HCT116 (cell line): ENCODE measurements at regions not wholly inside any gene's neighbourhood (a gene's known extent, or its start where the extent isn't known, plus 50 kb on each side); places are given as distances from the start of the nearest gene placed in this dataset.

Experiments used
- ATAC-seq: fragments of 200-7000 bp; cut with Tn5 transposase; 2 replicates; pipeline ENCODE4 v1.9.1; 2020; ENCODE audit warnings: mild to moderate bottlenecking, moderate library complexity
- BruUV-seq: library from RNA; stranded (reverse); fragments of 400-500 nt; replicated peaks from 2 replicates; lab custom pipeline; 2021; lab: Mats Ljungman, UMichigan
- CTCF ChIA-PET: fragments of 300-600 bp; sonication (Branson Sonifier 250); formaldehyde crosslinking; loops from one replicate; lab custom pipeline; 2021; ENCODE audit warnings: antibody characterized with exemption; lab: Charles Lee
- POLR2A ChIA-PET: fragments of 300-600, 350-600 bp; sonication (Branson Sonifier 250); formaldehyde crosslinking; loops from one replicate; lab custom pipeline; 2021; ENCODE audit warnings: antibody characterized with exemption; lab: Charles Lee
- RAD21 ChIA-PET, 2 experiments: fragments of 300-600 bp; sonication (Branson Sonifier 250); formaldehyde crosslinking; loops; one replicate each; lab custom pipeline; 2023; ENCODE audit warnings: low total read pairs in 2 of 2; ENCODE audit not compliant: uncharacterized antibody in 2 of 2, unreplicated experiment in 2 of 2, low non-redundant PET in 1 of 2; lab: Charles Lee
- DNase-seq: peaks from one replicate; pipeline ENCODE4 v3.0.0-alpha.2; 2010; ENCODE audit warnings: low read depth, low spot score
- H2AFZ ChIP-seq: fragments of 200-600 bp; shearing (Covaris generic), sonication (generic); 2 replicates; pipeline ENCODE4 v1.6.1; 2017; ENCODE audit warnings: low read depth, mixed run types, mixed read lengths, antibody characterized with exemption, low read length; ENCODE audit not compliant: poor library complexity, severe bottlenecking
- H3K27ac ChIP-seq: 2 replicates; pipeline ENCODE4 v1.5.1; 2012; ENCODE audit warnings: low read depth, low read length
- H3K27me3 ChIP-seq: fragments of 200-600 bp; sonication (generic); 2 replicates; pipeline ENCODE4 v1.6.1; 2016; ENCODE audit warnings: mixed run types, low read length, mixed read lengths; ENCODE audit not compliant: insufficient read depth
- H3K36me3 ChIP-seq, 2 experiments: fragments of 200-500 bp in 1 of 2; fragments of 200-600 bp in 1 of 2; sonication (Bioruptor generic) in 1 of 2; sonication (generic) in 1 of 2; 2 replicates each; pipeline versions ENCODE4 v1.5.1 to v1.6.1; 2014 to 2016; ENCODE audit warnings: low read length in 2 of 2, inconsistent platforms in 1 of 2, mixed read lengths in 1 of 2, mixed run types in 1 of 2; ENCODE audit not compliant: insufficient read depth in 2 of 2, control insufficient read depth in 1 of 2
- H3K4me1 ChIP-seq, 2 experiments: fragments of 200-600 bp in 1 of 2; sonication (generic) in 1 of 2; 2 replicates each; pipeline versions ENCODE4 v1.5.1 to v1.6.1; 2012 to 2017; ENCODE audit warnings: low read length in 2 of 2, inconsistent platforms in 1 of 2, mild to moderate bottlenecking in 1 of 2, mixed read lengths in 1 of 2, mixed run types in 1 of 2, moderate library complexity in 1 of 2; ENCODE audit not compliant: insufficient read depth in 2 of 2, control insufficient read depth in 1 of 2
- H3K4me2 ChIP-seq: fragments of 200-600 bp; sonication (generic); 2 replicates; pipeline ENCODE4 v1.6.1; 2017; ENCODE audit warnings: mixed run types, low read length, mixed read lengths
- H3K4me3 ChIP-seq, 2 experiments: fragments of 200-600 bp in 1 of 2; sonication (generic) in 1 of 2; replicated peaks in 1 of 2; 2 replicates each; pipeline ENCODE4 v1.5.1; 2011 to 2016; ENCODE audit warnings: low read length in 2 of 2, control low read depth in 1 of 2, low read depth in 1 of 2, mild to moderate bottlenecking in 1 of 2, mixed read lengths in 1 of 2, mixed run types in 1 of 2
- H3K79me2 ChIP-seq: fragments of 200-600 bp; sonication (generic); 2 replicates; pipeline ENCODE4 v1.6.1; 2017; ENCODE audit warnings: mild to moderate bottlenecking, mixed run types, low read length, moderate library complexity, mixed read lengths; ENCODE audit not compliant: insufficient read depth
- H3K9ac ChIP-seq: fragments of 200-600 bp; sonication (generic); 2 replicates; pipeline ENCODE4 v1.6.1; 2016; ENCODE audit warnings: low read length, mixed read lengths
- H3K9me2 ChIP-seq: fragments of 200-600 bp; sonication (generic), shearing (Covaris generic); 2 replicates; pipeline ENCODE4 v1.6.1; 2017; ENCODE audit warnings: mixed run types, mild to moderate bottlenecking, moderate library complexity; ENCODE audit not compliant: insufficient read depth
- H3K9me3 ChIP-seq, 2 experiments: fragments of 200-500 bp in 1 of 2; fragments of 200-600 bp in 1 of 2; sonication (Bioruptor generic) in 1 of 2; sonication (generic) in 1 of 2; 2 replicates each; pipeline ENCODE4 v1.6.1; 2014 to 2017; ENCODE audit warnings: low read length in 2 of 2, mixed read lengths in 2 of 2, inconsistent platforms in 1 of 2, low read depth in 1 of 2, mild to moderate bottlenecking in 1 of 2, mixed run types in 1 of 2, moderate library complexity in 1 of 2; ENCODE audit not compliant: control insufficient read depth in 1 of 2, insufficient read depth in 1 of 2
- H4K20me1 ChIP-seq: fragments of 200-600 bp; sonication (generic), shearing (Covaris generic); 2 replicates; pipeline ENCODE4 v1.6.1; 2017; ENCODE audit warnings: mixed run types, mild to moderate bottlenecking, moderate library complexity; ENCODE audit not compliant: insufficient read depth
- CEBPB ChIP-seq: IDR thresholded peaks from 2 replicates; pipeline ENCODE4 v1.6.1; 2012; ENCODE audit warnings: low read depth
- EGR1 ChIP-seq: IDR thresholded peaks from 2 replicates; pipeline ENCODE4 v1.6.1; 2012; ENCODE audit warnings: low read depth
- EZH2 ChIP-seq: fragments of 200-600 bp; sonication (generic); IDR thresholded peaks from 2 replicates; pipeline ENCODE4 v1.6.1; 2017; ENCODE audit warnings: antibody characterized with exemption, mixed run types
- FOSL1 ChIP-seq: IDR thresholded peaks from 2 replicates; pipeline ENCODE4 v1.6.1; 2012; ENCODE audit warnings: low read depth
- JUND ChIP-seq: IDR thresholded peaks from 2 replicates; pipeline ENCODE4 v1.6.1; 2012
- POLR2A ChIP-seq: IDR thresholded peaks from 2 replicates; pipeline ENCODE4 v1.7.0; 2011; ENCODE audit warnings: borderline replicate concordance; ENCODE audit not compliant: insufficient read depth, insufficient read length; ENCODE audit errors: extremely low read depth
- POLR2AphosphoS5 ChIP-seq: IDR thresholded peaks from 2 replicates; pipeline ENCODE4 v1.6.1; 2011; ENCODE audit warnings: mild to moderate bottlenecking, low read depth, low read length, moderate library complexity
- RAD21 ChIP-seq: IDR thresholded peaks from 2 replicates; pipeline ENCODE4 v1.6.1; 2012; ENCODE audit warnings: low read depth, mild to moderate bottlenecking
- SIN3A ChIP-seq: IDR thresholded peaks from 2 replicates; pipeline ENCODE4 v1.6.1; 2012; ENCODE audit warnings: low read depth
- SP1 ChIP-seq: IDR thresholded peaks from 2 replicates; pipeline ENCODE4 v1.6.1; 2012; ENCODE audit warnings: low read depth
- SRF ChIP-seq: IDR thresholded peaks from 2 replicates; pipeline ENCODE4 v1.6.1; 2012; ENCODE audit warnings: low read depth
- TCF7L2 ChIP-seq: IDR thresholded peaks from 2 replicates; pipeline ENCODE4 v1.7.0; 2011; ENCODE audit warnings: borderline replicate concordance, inconsistent platforms; ENCODE audit not compliant: insufficient read depth, insufficient read length; ENCODE audit errors: extremely low read depth
- YY1 ChIP-seq: IDR thresholded peaks from 2 replicates; pipeline ENCODE4 v1.6.1; 2011; ENCODE audit warnings: low read length, low read depth, moderate library complexity, mild to moderate bottlenecking; ENCODE audit not compliant: insufficient replicate concordance; ENCODE audit errors: extremely low read depth
- ZFX ChIP-seq: fragments of 450-650 bp; IDR thresholded peaks from 2 replicates; pipeline ENCODE4 v1.6.1; 2017
- ZNF274 ChIP-seq: fragments of 200-500 bp; sonication (Bioruptor generic); IDR thresholded peaks from 2 replicates; pipeline ENCODE4 v1.6.1; 2014; ENCODE audit warnings: mild to moderate bottlenecking, low read depth, low read length, inconsistent platforms
- intact Hi-C: fragments of 100-400 bp; cut with micrococcal nuclease; formaldehyde crosslinking; loops from 2 replicates; pipeline ENCODE4 v1.10.0; 2022
- TF ChIP-seq, protein P1 (sequence below): IDR thresholded peaks from 2 replicates; pipeline ENCODE4 v1.6.1; 2012; ENCODE audit warnings: low read depth
- TF ChIP-seq, protein P2 (sequence below): IDR thresholded peaks from 2 replicates; pipeline ENCODE4 v1.6.1; 2011; ENCODE audit warnings: mild to moderate bottlenecking, low read length, moderate library complexity; ENCODE audit not compliant: insufficient replicate concordance; ENCODE audit errors: extremely low read depth

DNA sequence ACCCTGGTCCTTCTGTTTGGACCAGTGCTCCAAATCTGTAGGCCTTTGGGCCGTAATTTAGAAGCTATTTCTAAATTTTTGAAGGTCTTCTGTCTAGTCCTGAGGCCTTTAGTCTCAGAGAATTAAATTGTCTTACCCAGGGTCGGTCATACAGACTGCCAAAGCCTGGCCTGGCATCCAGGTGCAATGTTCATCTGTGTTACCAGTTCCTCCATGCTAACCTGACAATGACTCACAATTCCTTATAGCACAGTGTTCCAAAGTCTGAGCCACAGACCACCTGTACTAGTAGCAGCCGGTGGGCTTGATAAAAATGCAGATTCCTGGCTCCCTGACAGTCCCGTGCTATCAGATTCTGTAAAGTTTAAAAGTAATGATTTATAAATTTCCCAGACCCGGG lies 77.7 kb upstream of the MAP4K3 start:
- ChIA-PET POLR2A (no interaction called here), CTCF (no interaction called here), RAD21 (no interaction called here)
- ATAC-seq = no peak
- Histone ChIP-seq H4K20me1 (no peaks in the 10 kb centered on the region), H2AFZ (no peak overlapping the region), H3K79me2 (no peaks in the 10 kb centered on the region), H3K4me3 (no peak overlapping the region), H3K27ac (no peak overlapping the region), H3K36me3 (no peaks in the 10 kb centered on the region), H3K27me3 (no peaks in the 10 kb centered on the region), H3K9me3 (no peaks in the 10 kb centered on the region), H3K9ac (no peak overlapping the region), H3K4me2 (no peak overlapping the region), H3K4me1 (peaks cover 0 to 11% of the 10 kb centered on the region in 2 experiments; a peak in 2 of 4 replicates), H3K9me2 (no peaks in the 10 kb centered on the region)
- DNase-seq = no peak
- intact Hi-C loops = loop anchor here (10.0 kb wide), 1 partner anchor 180 kb away; no protein-coding TSS in a partner anchor
- TF ChIP-seq SRF = no peak
- no TSS peak for BruUV-seq

DNA sequence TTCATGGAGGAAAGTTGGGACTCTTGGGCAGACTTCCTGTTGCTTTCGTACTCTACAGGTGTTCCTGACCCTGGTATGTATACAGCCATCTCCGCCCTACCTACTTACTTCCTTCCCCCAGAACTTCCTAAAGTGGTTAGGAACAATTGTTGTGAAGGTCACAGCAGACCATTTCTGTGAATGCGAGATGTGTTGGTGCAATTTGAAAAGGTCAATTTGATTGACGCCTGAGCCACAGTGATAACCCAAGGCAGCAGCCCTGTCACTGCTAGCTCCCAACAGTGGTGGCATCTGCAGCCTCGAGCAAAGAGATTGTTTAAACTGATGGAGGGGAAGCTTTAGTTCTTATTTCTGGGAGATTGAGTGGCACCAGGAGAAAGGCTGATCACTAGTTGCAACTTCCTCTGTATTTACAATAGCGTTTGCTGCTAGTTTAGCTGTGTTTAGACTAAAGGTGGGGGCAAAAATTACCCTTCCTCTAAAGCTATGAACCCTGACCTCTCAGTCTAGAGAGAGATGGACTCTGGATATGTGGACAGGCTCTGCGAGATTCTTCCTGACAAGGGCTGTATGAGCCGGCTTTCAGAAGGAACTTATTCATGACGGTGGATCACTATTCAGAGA lies 78.3 kb upstream of the MAP4K3 start:
- Histone ChIP-seq H3K36me3 (no peaks in the 10 kb centered on the region), H4K20me1 (no peaks in the 10 kb centered on the region), H3K4me2 (no peak overlapping the region), H3K79me2 (no peaks in the 10 kb centered on the region), H3K9me2 (no peaks in the 10 kb centered on the region), H2AFZ (no peak overlapping the region), H3K4me1 (peaks cover 0 to 11% of the 10 kb centered on the region in 2 experiments; a peak in 2 of 4 replicates), H3K4me3 (no peak overlapping the region), H3K9me3 (no peaks in the 10 kb centered on the region), H3K9ac (no peak overlapping the region), H3K27me3 (no peaks in the 10 kb centered on the region), H3K27ac (no peak overlapping the region)
- CTCF ChIA-PET = no interaction called here
- POLR2A ChIA-PET = no interaction called here
- ATAC-seq = no peak
- no peak for DNase-seq
- intact Hi-C loops = loop anchor here (10.0 kb wide), 1 partner anchor 179 kb away; no protein-coding TSS in a partner anchor
- RAD21 ChIA-PET = no interaction called here
- BruUV-seq = no TSS peak
- TF ChIP-seq RAD21 (no peak), TCF7L2 (no peak), POLR2AphosphoS5 (no peak), POLR2A (no peak), ZFX (no peak), EZH2 (no peak), EGR1 (no peak), YY1 (no peak), JUND (no peak), CEBPB (no peak), ZNF274 (no peak), SP1 (no peak), SIN3A (no peak), FOSL1 (no peak)
- TF ChIP-seq, protein P1, sequence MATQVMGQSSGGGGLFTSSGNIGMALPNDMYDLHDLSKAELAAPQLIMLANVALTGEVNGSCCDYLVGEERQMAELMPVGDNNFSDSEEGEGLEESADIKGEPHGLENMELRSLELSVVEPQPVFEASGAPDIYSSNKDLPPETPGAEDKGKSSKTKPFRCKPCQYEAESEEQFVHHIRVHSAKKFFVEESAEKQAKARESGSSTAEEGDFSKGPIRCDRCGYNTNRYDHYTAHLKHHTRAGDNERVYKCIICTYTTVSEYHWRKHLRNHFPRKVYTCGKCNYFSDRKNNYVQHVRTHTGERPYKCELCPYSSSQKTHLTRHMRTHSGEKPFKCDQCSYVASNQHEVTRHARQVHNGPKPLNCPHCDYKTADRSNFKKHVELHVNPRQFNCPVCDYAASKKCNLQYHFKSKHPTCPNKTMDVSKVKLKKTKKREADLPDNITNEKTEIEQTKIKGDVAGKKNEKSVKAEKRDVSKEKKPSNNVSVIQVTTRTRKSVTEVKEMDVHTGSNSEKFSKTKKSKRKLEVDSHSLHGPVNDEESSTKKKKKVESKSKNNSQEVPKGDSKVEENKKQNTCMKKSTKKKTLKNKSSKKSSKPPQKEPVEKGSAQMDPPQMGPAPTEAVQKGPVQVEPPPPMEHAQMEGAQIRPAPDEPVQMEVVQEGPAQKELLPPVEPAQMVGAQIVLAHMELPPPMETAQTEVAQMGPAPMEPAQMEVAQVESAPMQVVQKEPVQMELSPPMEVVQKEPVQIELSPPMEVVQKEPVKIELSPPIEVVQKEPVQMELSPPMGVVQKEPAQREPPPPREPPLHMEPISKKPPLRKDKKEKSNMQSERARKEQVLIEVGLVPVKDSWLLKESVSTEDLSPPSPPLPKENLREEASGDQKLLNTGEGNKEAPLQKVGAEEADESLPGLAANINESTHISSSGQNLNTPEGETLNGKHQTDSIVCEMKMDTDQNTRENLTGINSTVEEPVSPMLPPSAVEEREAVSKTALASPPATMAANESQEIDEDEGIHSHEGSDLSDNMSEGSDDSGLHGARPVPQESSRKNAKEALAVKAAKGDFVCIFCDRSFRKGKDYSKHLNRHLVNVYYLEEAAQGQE = no peak
- TF ChIP-seq, protein P2, sequence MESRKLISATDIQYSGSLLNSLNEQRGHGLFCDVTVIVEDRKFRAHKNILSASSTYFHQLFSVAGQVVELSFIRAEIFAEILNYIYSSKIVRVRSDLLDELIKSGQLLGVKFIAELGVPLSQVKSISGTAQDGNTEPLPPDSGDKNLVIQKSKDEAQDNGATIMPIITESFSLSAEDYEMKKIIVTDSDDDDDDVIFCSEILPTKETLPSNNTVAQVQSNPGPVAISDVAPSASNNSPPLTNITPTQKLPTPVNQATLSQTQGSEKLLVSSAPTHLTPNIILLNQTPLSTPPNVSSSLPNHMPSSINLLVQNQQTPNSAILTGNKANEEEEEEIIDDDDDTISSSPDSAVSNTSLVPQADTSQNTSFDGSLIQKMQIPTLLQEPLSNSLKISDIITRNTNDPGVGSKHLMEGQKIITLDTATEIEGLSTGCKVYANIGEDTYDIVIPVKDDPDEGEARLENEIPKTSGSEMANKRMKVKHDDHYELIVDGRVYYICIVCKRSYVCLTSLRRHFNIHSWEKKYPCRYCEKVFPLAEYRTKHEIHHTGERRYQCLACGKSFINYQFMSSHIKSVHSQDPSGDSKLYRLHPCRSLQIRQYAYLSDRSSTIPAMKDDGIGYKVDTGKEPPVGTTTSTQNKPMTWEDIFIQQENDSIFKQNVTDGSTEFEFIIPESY = no peak
